ENCODE measurements at regions not wholly inside any gene's neighbourhood (a gene's known extent, or its start where the extent isn't known, plus 50 kb on each side); places are given as distances from the start of the nearest gene placed in this dataset.

DNA sequence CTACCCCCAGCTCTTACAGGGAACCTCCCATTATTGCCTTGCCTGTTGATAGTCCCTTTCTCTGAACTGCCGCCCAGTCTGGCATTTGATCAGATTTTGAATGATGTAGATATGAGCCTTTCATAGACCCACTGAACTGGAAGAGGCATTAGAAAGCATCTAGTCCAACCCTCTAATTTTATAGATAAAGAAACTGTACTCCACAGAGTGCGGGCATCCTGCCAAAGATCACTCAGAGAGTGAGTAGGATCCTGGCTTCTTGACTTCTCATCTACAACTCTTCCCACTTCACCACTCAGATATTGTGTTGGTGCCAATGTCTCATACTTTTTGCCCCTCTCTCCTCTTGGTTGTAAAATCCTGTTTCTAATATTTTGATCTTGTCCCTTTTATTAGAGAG, 179.2 kb upstream of the BMP2 start:
- DNase-seq (ENCODE audit: low read depth in 1 of 2, low spot score in 2 of 2) = no peak
- no peak for TF ChIP-seq SP4 (IDR thresholded peaks at IDR 0.05; ENCODE audit: low read length)
- no peak for TF ChIP-seq ASH2L (IDR thresholded peaks at IDR 0.05; ENCODE audit: low read length)
- TF ChIP-seq BACH1 (IDR thresholded peaks at IDR 0.05; ENCODE audit: low read length) = no peak
- no peak for TF ChIP-seq SP2 (IDR thresholded peaks at IDR 0.05; ENCODE audit: low read length)
- no peak for TF ChIP-seq TBP (IDR thresholded peaks at IDR 0.05; ENCODE audit: low read depth, low read length)
- TF ChIP-seq, protein P1, sequence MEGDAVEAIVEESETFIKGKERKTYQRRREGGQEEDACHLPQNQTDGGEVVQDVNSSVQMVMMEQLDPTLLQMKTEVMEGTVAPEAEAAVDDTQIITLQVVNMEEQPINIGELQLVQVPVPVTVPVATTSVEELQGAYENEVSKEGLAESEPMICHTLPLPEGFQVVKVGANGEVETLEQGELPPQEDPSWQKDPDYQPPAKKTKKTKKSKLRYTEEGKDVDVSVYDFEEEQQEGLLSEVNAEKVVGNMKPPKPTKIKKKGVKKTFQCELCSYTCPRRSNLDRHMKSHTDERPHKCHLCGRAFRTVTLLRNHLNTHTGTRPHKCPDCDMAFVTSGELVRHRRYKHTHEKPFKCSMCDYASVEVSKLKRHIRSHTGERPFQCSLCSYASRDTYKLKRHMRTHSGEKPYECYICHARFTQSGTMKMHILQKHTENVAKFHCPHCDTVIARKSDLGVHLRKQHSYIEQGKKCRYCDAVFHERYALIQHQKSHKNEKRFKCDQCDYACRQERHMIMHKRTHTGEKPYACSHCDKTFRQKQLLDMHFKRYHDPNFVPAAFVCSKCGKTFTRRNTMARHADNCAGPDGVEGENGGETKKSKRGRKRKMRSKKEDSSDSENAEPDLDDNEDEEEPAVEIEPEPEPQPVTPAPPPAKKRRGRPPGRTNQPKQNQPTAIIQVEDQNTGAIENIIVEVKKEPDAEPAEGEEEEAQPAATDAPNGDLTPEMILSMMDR (IDR thresholded peaks at IDR 0.05; ENCODE audit: control extremely low read depth in 1 of 3, insufficient read depth in 1 of 3, low read depth in 1 of 3, low read length in 3 of 3) = no peak
- TF ChIP-seq, protein P2, sequence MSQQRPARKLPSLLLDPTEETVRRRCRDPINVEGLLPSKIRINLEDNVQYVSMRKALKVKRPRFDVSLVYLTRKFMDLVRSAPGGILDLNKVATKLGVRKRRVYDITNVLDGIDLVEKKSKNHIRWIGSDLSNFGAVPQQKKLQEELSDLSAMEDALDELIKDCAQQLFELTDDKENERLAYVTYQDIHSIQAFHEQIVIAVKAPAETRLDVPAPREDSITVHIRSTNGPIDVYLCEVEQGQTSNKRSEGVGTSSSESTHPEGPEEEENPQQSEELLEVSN (IDR thresholded peaks at IDR 0.05) = no peak
- no peak for TF ChIP-seq CTBP2 (IDR thresholded peaks at IDR 0.05; ENCODE audit: borderline replicate concordance, insufficient read depth, insufficient read length, low read length)
- no peak for TF ChIP-seq GABPA (IDR thresholded peaks at IDR 0.05; ENCODE audit: borderline replicate concordance, insufficient read depth, low read length)
- TF ChIP-seq CBX5 (IDR thresholded peaks at IDR 0.05; ENCODE audit: low read depth, low read length) = no peak
- TF ChIP-seq SIN3A (conservative IDR thresholded peaks at IDR 0.05 in 1 of 2, IDR thresholded peaks at IDR 0.05 in 1 of 2; ENCODE audit: low read depth in 1 of 2, low read length in 2 of 2) = no peak

More for the DNA sequence above, 179.2 kb upstream of the BMP2 start:
- Histone ChIP-seq H2AK5ac (ENCODE audit: low read depth, low read length) (no peak overlapping the region), H3K4ac (replicated peaks; ENCODE audit: insufficient read length, low read depth, low read length) (no peak overlapping the region), H3K23me2 (ENCODE audit: low read depth, low read length) (no peaks in the 10 kb centered on the region; the same call in 1 of the 2 replicates), H3K27me3 (replicated peaks in 1 of 4; ENCODE audit: control insufficient read depth in 3 of 4, extremely low read depth in 1 of 4, insufficient read depth in 3 of 4, low read length in 3 of 4) (peaks cover 0 to 1% (median 0%) of the 10 kb centered on the region in 4 experiments; a peak in 1 of 7 replicates), H3K36me3 (ENCODE audit: control insufficient read depth in 2 of 4, insufficient read depth in 4 of 4, low read length in 3 of 4) (no peaks in the 10 kb centered on the region), H2AFZ (ENCODE audit: low read length) (no peak overlapping the region; the same call in 1 of the 2 replicates), H3K4me2 (ENCODE audit: insufficient read depth in 1 of 2, low read depth in 2 of 2, low read length in 2 of 2) (no peak overlapping the region), H4K20me1 (replicated peaks in 1 of 2; ENCODE audit: control insufficient read depth in 1 of 2, insufficient read depth in 2 of 2, low read length in 2 of 2) (no peaks in the 10 kb centered on the region), H3K79me2 (ENCODE audit: control insufficient read depth in 1 of 2, insufficient read depth in 2 of 2, low read length in 2 of 2) (no peaks in the 10 kb centered on the region), H3K56ac (replicated peaks; ENCODE audit: insufficient read length, low read depth, low read length) (no peak overlapping the region), H3K27ac (ENCODE audit: low read depth, low read length) (no peak overlapping the region), H2BK20ac (ENCODE audit: low read length) (no peak overlapping the region), H3K4me1 (replicated peaks in 1 of 4; ENCODE audit: control insufficient read depth in 3 of 4, insufficient read depth in 4 of 4, low read length in 3 of 4) (no peaks in the 10 kb centered on the region), H2BK15ac (ENCODE audit: low read length) (no peak overlapping the region), H3K14ac (ENCODE audit: insufficient read length) (no peak overlapping the region), H3K23ac (ENCODE audit: insufficient read length) (no peak overlapping the region), H3K18ac (ENCODE audit: extremely low read depth, low read length) (no peak overlapping the region), H2BK120ac (replicated peaks; ENCODE audit: low read depth, low read length) (no peak overlapping the region), H4K91ac (replicated peaks; ENCODE audit: insufficient read length, low read length) (no peak overlapping the region), H3K4me3 (ENCODE audit: extremely low read depth in 1 of 4, insufficient read depth in 2 of 4, low read depth in 3 of 4, low read length in 4 of 4) (no peak overlapping the region), H3K9me3 (ENCODE audit: insufficient read depth in 2 of 2, low read depth in 1 of 2, low read length in 1 of 2) (no peaks in the 10 kb centered on the region; a peak in 1 of 4 replicates), H3K79me1 (ENCODE audit: low read depth, low read length) (no peaks in the 10 kb centered on the region), H4K8ac (ENCODE audit: extremely low read depth, insufficient read depth, low read length) (no peak overlapping the region), H2BK5ac (ENCODE audit: low read depth, low read length) (no peak overlapping the region), H2BK12ac (ENCODE audit: low read depth, low read length) (no peak overlapping the region), H4K5ac (ENCODE audit: insufficient read length, low read depth, low read length) (no peak overlapping the region), H3K9ac (replicated peaks in 1 of 4; ENCODE audit: extremely low read depth in 1 of 4, low read depth in 3 of 4, low read length in 3 of 4) (no peak overlapping the region)
- ChIA-PET CTCF (ENCODE audit: partially characterized antibody) (interaction anchor here (1.1 to 1.5 kb wide), 2 partner anchors 25 to 36 kb away, joined by 3 to 4 read pairs; no protein-coding TSS in a partner anchor), POLR2A (ENCODE audit: partially characterized antibody) (no interaction called here)
- WGBS, 2 experiments (ENCODE audit: extremely low coverage in 1 of 2, insufficient coverage in 1 of 2, insufficient read length in 1 of 2, insufficient replicate concordance in 2 of 2, low coverage in 1 of 2, low lambda C conversion rate in 2 of 2, missing lambda C conversion rate in 1 of 2) = 93% methylated on average over 2 of the region's 2 CpGs; no CpG with 5 or more reads in 1 of the 2 experiments
- no peak for FAIRE-seq
